ENCODE measurements at regions not wholly inside any gene's neighbourhood (a gene's known extent, or its start where the extent isn't known, plus 50 kb on each side); places are given as distances from the start of the nearest gene placed in this dataset.

GRCh38 chr7:67786021-67786420 lies 789.4 kb downstream of the TYW1 start:
- no peak for TF ChIP-seq ZNF274 (IDR thresholded peaks at IDR 0.05; ENCODE audit: low read depth, low read length)

GRCh38 chr7:67788669-67789068 lies 792.0 kb downstream of the TYW1 start:
- no peak overlapping the region for H3K4me3 ChIP-seq (ENCODE audit: low read length)
- no peak for TF ChIP-seq ZNF274 (IDR thresholded peaks at IDR 0.05; ENCODE audit: low read depth, low read length)

More at GRCh38 chr7:67786021-67786420, 789.4 kb downstream of the TYW1 start:
- no peak overlapping the region for H3K4me3 ChIP-seq (ENCODE audit: low read length)

- no peak overlapping the region for H3K4me3 ChIP-seq (ENCODE audit: low read length)
- no peak for TF ChIP-seq ZNF274 (IDR thresholded peaks at IDR 0.05; ENCODE audit: low read depth, low read length)
These were observed 795.3 kb downstream of the TYW1 start for GRCh38 chr7:67791918-67792317.

GRCh38 chr7:67794544-67794943 lies 797.9 kb downstream of the TYW1 start:
- TF ChIP-seq ZNF274 (IDR thresholded peaks at IDR 0.05; ENCODE audit: low read depth, low read length), result no peak
- no peak overlapping the region for H3K4me3 ChIP-seq (ENCODE audit: low read length)

GRCh38 chr7:67803789-67804188 lies 807.2 kb downstream of the TYW1 start:
- no peak overlapping the region for H3K4me3 ChIP-seq (ENCODE audit: low read length)
- no peak for TF ChIP-seq ZNF274 (IDR thresholded peaks at IDR 0.05; ENCODE audit: low read depth, low read length)

- no peak overlapping the region for H3K4me3 ChIP-seq (ENCODE audit: low read length)
- TF ChIP-seq ZNF274 (IDR thresholded peaks at IDR 0.05; ENCODE audit: low read depth, low read length), result no peak
These were observed 809.4 kb downstream of the TYW1 start for GRCh38 chr7:67805921-67806471.

GRCh38 chr7:67807826-67808225 lies 811.2 kb downstream of the TYW1 start:
- no peak for TF ChIP-seq ZNF274 (IDR thresholded peaks at IDR 0.05; ENCODE audit: low read depth, low read length)
- H3K4me3 ChIP-seq (ENCODE audit: low read length), result no peak overlapping the region

- no peak for TF ChIP-seq ZNF274 (IDR thresholded peaks at IDR 0.05; ENCODE audit: low read depth, low read length)
- H3K4me3 ChIP-seq (ENCODE audit: low read length), result no peak overlapping the region
These were observed 813.0 kb downstream of the TYW1 start for GRCh38 chr7:67809586-67809985.

GRCh38 chr7:67813621-67814292 lies 817.1 kb downstream of the TYW1 start:
- H3K4me3 ChIP-seq (ENCODE audit: low read length), result no peak overlapping the region
- no peak for TF ChIP-seq ZNF274 (IDR thresholded peaks at IDR 0.05; ENCODE audit: low read depth, low read length)

GRCh38 chr7:67817481-67817880 lies 820.8 kb downstream of the TYW1 start:
- no peak overlapping the region for H3K4me3 ChIP-seq (ENCODE audit: low read length)
- no peak for TF ChIP-seq ZNF274 (IDR thresholded peaks at IDR 0.05; ENCODE audit: low read depth, low read length)

GRCh38 chr7:67821116-67821515 lies 824.5 kb downstream of the TYW1 start:
- TF ChIP-seq ZNF274 (IDR thresholded peaks at IDR 0.05; ENCODE audit: low read depth, low read length), result no peak
- H3K4me3 ChIP-seq (ENCODE audit: low read length), result no peak overlapping the region

GRCh38 chr7:67823345-67823744 lies 826.7 kb downstream of the TYW1 start:
- no peak overlapping the region for H3K4me3 ChIP-seq (ENCODE audit: low read length)
- TF ChIP-seq ZNF274 (IDR thresholded peaks at IDR 0.05; ENCODE audit: low read depth, low read length), result no peak

- no peak for TF ChIP-seq ZNF274 (IDR thresholded peaks at IDR 0.05; ENCODE audit: low read depth, low read length)
- H3K4me3 ChIP-seq (ENCODE audit: low read length), result no peak overlapping the region
These were observed 828.7 kb downstream of the TYW1 start for GRCh38 chr7:67825356-67825755.

GRCh38 chr7:67841896-67842295 lies 845.3 kb downstream of the TYW1 start:
- H3K4me3 ChIP-seq (ENCODE audit: low read length), result no peak overlapping the region
- no peak for TF ChIP-seq ZNF274 (IDR thresholded peaks at IDR 0.05; ENCODE audit: low read depth, low read length)

GRCh38 chr7:67842571-67842970 lies 845.9 kb downstream of the TYW1 start:
- no peak for TF ChIP-seq ZNF274 (IDR thresholded peaks at IDR 0.05; ENCODE audit: low read depth, low read length)
- H3K4me3 ChIP-seq (ENCODE audit: low read length), result no peak overlapping the region

Measured in GM08714 (cell line).